SK-N-SH treated with all-trans-retinoic acid at 6 μM for 48 hours (cell line): ENCODE measurements at regions not wholly inside any gene's neighbourhood (a gene's known extent, or its start where the extent isn't known, plus 50 kb on each side); places are given as distances from the start of the nearest gene placed in this dataset.

Experiments used
- ATAC-seq: fragments of 200-7000 bp; cut with Tn5 transposase; 3 replicates; pipeline ENCODE4 v1.9.1; 2020; ENCODE audit warnings: mild to moderate bottlenecking, moderate library complexity
- ARNTL ChIP-seq: fragments of 450-650 bp; formaldehyde crosslinking; IDR thresholded peaks from 2 replicates; pipeline ENCODE4 v1.5.0; 2020; ENCODE audit warnings: low read depth, mild to moderate bottlenecking, moderate library complexity, borderline replicate concordance
- BACH2 ChIP-seq: fragments of 250-450 bp; sonication (Bioruptor Pico); IDR thresholded peaks from 2 replicates; pipeline ENCODE4 v1.9.0; 2021; ENCODE audit warnings: mild to moderate bottlenecking, borderline replicate concordance
- CREB5 ChIP-seq: fragments of 250-450 bp; sonication (Bioruptor Pico); IDR thresholded peaks from 2 replicates; pipeline ENCODE4 v1.5.1; 2020; ENCODE audit warnings: low read depth, mild to moderate bottlenecking, moderate library complexity
- CSDC2 ChIP-seq: fragments of 250-450 bp; sonication (Bioruptor Pico); IDR thresholded peaks from 2 replicates; pipeline ENCODE4 v1.5.0; 2020; ENCODE audit warnings: mild to moderate bottlenecking, moderate library complexity
- CSRNP3 ChIP-seq: fragments of 250-450 bp; sonication (Bioruptor Pico); IDR thresholded peaks from 2 replicates; pipeline ENCODE4 v1.5.1; 2021; ENCODE audit warnings: mild to moderate bottlenecking, moderate library complexity
- ESRRG ChIP-seq: fragments of 250-450 bp; sonication (Bioruptor Pico); IDR thresholded peaks from 2 replicates; pipeline ENCODE4 v1.6.1; 2021; ENCODE audit warnings: mild to moderate bottlenecking
- GLIS3 ChIP-seq: fragments of 250-450 bp; sonication (Bioruptor Pico); IDR thresholded peaks from 2 replicates; pipeline ENCODE4 v1.5.0; 2020; ENCODE audit warnings: mild to moderate bottlenecking, moderate library complexity
- ISL1 ChIP-seq: fragments of 250-450 bp; sonication (Bioruptor Pico); IDR thresholded peaks from 2 replicates; pipeline ENCODE4 v2.1.2; 2022; ENCODE audit warnings: mild to moderate bottlenecking, moderate library complexity
- OSR1 ChIP-seq: fragments of 250-450 bp; sonication (Bioruptor Pico); IDR thresholded peaks from 2 replicates; pipeline ENCODE4 v1.8.0; 2022; ENCODE audit warnings: moderate library complexity, mild to moderate bottlenecking, inconsistent platforms
- PATZ1 ChIP-seq: fragments of 250-450 bp; sonication (Bioruptor Pico); IDR thresholded peaks from 2 replicates; pipeline ENCODE4 v1.8.0; 2020; ENCODE audit warnings: mild to moderate bottlenecking, moderate library complexity, borderline replicate concordance
- POU6F1 ChIP-seq: fragments of 250-450 bp; sonication (Bioruptor Pico); IDR thresholded peaks from 2 replicates; pipeline ENCODE4 v1.8.0; 2021; ENCODE audit warnings: low read depth, mild to moderate bottlenecking, moderate library complexity, borderline replicate concordance
- PPARA ChIP-seq: fragments of 250-450 bp; sonication (Bioruptor Pico); IDR thresholded peaks from 2 replicates; pipeline ENCODE4 v1.5.0; 2020; ENCODE audit warnings: mild to moderate bottlenecking, borderline replicate concordance
- RARB ChIP-seq: fragments of 250-450 bp; sonication (Bioruptor Pico); IDR thresholded peaks from 2 replicates; pipeline ENCODE4 v1.8.0; 2021; ENCODE audit warnings: mild to moderate bottlenecking, moderate library complexity
- SNAI2 ChIP-seq: fragments of 250-450 bp; sonication (Bioruptor Pico); IDR thresholded peaks from 2 replicates; pipeline ENCODE4 v1.5.0; 2020; ENCODE audit warnings: mild to moderate bottlenecking, moderate library complexity
- TCF4 ChIP-seq: fragments of 250-450 bp; sonication (Bioruptor Pico); IDR thresholded peaks from 2 replicates; pipeline ENCODE4 v1.8.0; 2021; ENCODE audit warnings: mild to moderate bottlenecking, moderate library complexity, borderline replicate concordance
- TOX ChIP-seq: fragments of 250-450 bp; sonication (Bioruptor Pico); IDR thresholded peaks from 2 replicates; pipeline ENCODE4 v1.8.0; 2021; ENCODE audit warnings: mild to moderate bottlenecking, moderate library complexity, borderline replicate concordance
- TSHZ2 ChIP-seq: fragments of 250-450 bp; sonication (Bioruptor Pico); IDR thresholded peaks from 2 replicates; pipeline ENCODE4 v1.5.0; 2020; ENCODE audit warnings: mild to moderate bottlenecking, moderate library complexity
- ZC3H10 ChIP-seq: fragments of 250-450 bp; sonication (Bioruptor Pico); IDR thresholded peaks from 2 replicates; pipeline ENCODE4 v1.5.1; 2021; ENCODE audit warnings: mild to moderate bottlenecking, moderate library complexity
- ZFP3 ChIP-seq: fragments of 250-450 bp; sonication (Bioruptor Pico); IDR thresholded peaks from 2 replicates; pipeline ENCODE4 v1.5.0; 2020; ENCODE audit warnings: mild to moderate bottlenecking, moderate library complexity
- ZFP30 ChIP-seq: fragments of 450-650 bp; formaldehyde crosslinking; IDR thresholded peaks from 2 replicates; pipeline ENCODE4 v1.5.0; 2022; ENCODE audit warnings: mild to moderate bottlenecking, moderate library complexity
- ZNF565 ChIP-seq: fragments of 450-650 bp; formaldehyde crosslinking; conservative IDR thresholded peaks from 2 replicates; pipeline ENCODE4 v1.5.0; 2020; ENCODE audit warnings: low read depth, mild to moderate bottlenecking, moderate library complexity
- ZNF70 ChIP-seq: fragments of 450-650 bp; formaldehyde crosslinking; IDR thresholded peaks from 2 replicates; pipeline ENCODE4 v1.5.0; 2020; ENCODE audit warnings: mild to moderate bottlenecking, moderate library complexity
- ZNF8 ChIP-seq: fragments of 450-650 bp; formaldehyde crosslinking; IDR thresholded peaks from 2 replicates; pipeline ENCODE4 v1.5.0; 2020; ENCODE audit warnings: mild to moderate bottlenecking, moderate library complexity

- ATAC-seq: peak; percentile 82
- TF ChIP-seq PPARA (CRISPR knock-in tag) (no peak), SNAI2 (CRISPR knock-in tag) (no peak), OSR1 (CRISPR knock-in tag) (no peak), GLIS3 (CRISPR knock-in tag) (no peak), ZNF565 (no peak), ISL1 (CRISPR knock-in tag) (no peak)
These were observed 247.0 kb upstream of the HABP2 start for GRCh38 chr10:113305871-113306270.

DNA sequence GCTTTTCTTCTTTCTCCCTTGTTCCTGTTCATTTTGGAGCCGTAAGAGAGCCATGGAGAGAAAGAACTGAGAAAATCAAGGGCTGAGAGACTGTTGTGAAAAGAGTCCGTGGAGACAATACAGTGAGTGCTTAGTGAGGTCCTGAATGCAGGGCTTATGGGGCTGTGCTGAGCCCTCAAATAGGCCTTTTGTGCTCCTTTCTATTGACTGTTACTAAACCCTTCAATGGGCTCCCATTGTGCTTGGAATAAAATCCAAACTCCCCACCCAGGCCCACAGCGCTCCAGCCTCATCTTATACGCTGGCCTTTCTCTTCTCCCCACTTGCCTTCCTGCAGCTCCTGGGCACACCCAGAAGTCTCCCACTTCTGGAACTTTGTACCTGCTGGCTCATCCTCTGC, 243.1 kb upstream of the HABP2 start:
- ATAC-seq: no peak
- no peak for TF ChIP-seq OSR1 (CRISPR knock-in tag)
- TF ChIP-seq ARNTL (CRISPR knock-in tag): no peak
- TF ChIP-seq BACH2 (CRISPR knock-in tag): no peak
- no peak for TF ChIP-seq ZC3H10 (CRISPR knock-in tag)
- no peak for TF ChIP-seq POU6F1 (CRISPR knock-in tag)
- TF ChIP-seq ZNF70 (CRISPR knock-in tag): no peak
- TF ChIP-seq ZNF565: no peak
- no peak for TF ChIP-seq RARB (CRISPR knock-in tag)
- no peak for TF ChIP-seq ISL1 (CRISPR knock-in tag)
- no peak for TF ChIP-seq PATZ1 (CRISPR knock-in tag)
- no peak for TF ChIP-seq GLIS3 (CRISPR knock-in tag)
- TF ChIP-seq TCF4: no peak
- no peak for TF ChIP-seq CSRNP3 (CRISPR knock-in tag)
- no peak for TF ChIP-seq ESRRG (CRISPR knock-in tag)
- TF ChIP-seq SNAI2 (CRISPR knock-in tag): no peak
- no peak for TF ChIP-seq ZNF8 (CRISPR knock-in tag)
- TF ChIP-seq ZFP3: no peak

DNA sequence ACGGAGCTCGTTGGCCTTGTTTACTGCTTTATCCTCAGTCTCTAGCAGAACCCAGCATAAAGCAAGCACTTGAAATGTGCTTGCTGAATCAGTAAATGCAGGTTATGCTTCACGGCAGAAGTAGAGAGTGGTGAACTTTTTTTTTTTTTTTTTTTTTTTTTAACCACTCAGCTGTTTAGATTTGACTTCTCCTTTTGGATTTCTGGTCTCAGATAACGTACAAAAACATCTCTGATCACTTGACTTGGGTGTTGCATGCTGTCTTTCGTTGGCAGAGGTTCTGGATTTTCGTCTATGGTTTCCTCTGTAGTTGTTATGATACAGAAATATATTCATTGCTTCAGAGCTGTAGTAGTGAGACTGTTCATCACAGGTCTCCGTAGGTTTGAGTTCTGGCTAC, 242.5 kb upstream of the HABP2 start:
- TF ChIP-seq ZC3H10 (CRISPR knock-in tag) (no peak), OSR1 (CRISPR knock-in tag) (no peak), ZFP3 (no peak), TOX (CRISPR knock-in tag) (no peak)
- no peak for ATAC-seq

- ATAC-seq: no peak
- TF ChIP-seq GLIS3 (CRISPR knock-in tag) (no peak), TCF4 (no peak), TSHZ2 (CRISPR knock-in tag) (no peak), ARNTL (CRISPR knock-in tag) (no peak), BACH2 (CRISPR knock-in tag) (no peak), ISL1 (CRISPR knock-in tag) (no peak), RARB (CRISPR knock-in tag) (no peak), ZC3H10 (CRISPR knock-in tag) (no peak), ESRRG (CRISPR knock-in tag) (no peak), ZFP30 (CRISPR knock-in tag) (no peak), CSDC2 (CRISPR knock-in tag) (no peak), CREB5 (no peak), ZNF8 (CRISPR knock-in tag) (no peak), PATZ1 (CRISPR knock-in tag) (no peak), ZNF565 (no peak), TOX (CRISPR knock-in tag) (no peak), PPARA (CRISPR knock-in tag) (no peak), ZFP3 (no peak), SNAI2 (CRISPR knock-in tag) (no peak)
These were observed 239.7 kb upstream of the HABP2 start for GRCh38 chr10:113313048-113313602.
